ENCODE measurements at regions not wholly inside any gene's neighbourhood (a gene's known extent, or its start where the extent isn't known, plus 50 kb on each side); places are given as distances from the start of the nearest gene placed in this dataset.

- TF ChIP-seq POLR2AphosphoS5 (IDR thresholded peaks at IDR 0.05; ENCODE audit: low read depth, low read length) (no peak), POLR2A (IDR thresholded peaks at IDR 0.05; ENCODE audit: low read depth, low read length) (no peak), SPI1 (IDR thresholded peaks at IDR 0.05; ENCODE audit: low read depth, low read length) (no peak), TAF1 (IDR thresholded peaks at IDR 0.05; ENCODE audit: low read depth, low read length) (no peak), PAX5 (IDR thresholded peaks at IDR 0.05; ENCODE audit: insufficient read depth, low read length, severe bottlenecking) (no peak), POU2F2 (IDR thresholded peaks at IDR 0.05; ENCODE audit: low read depth, low read length) (no peak)
- no peak for FAIRE-seq
- DNase-seq (ENCODE audit: insufficient read length, low spot score), result no peak
Observed at GRCh38 chr14:21724090-21724973, 50.7 kb upstream of the OR4E1 start.

DNA sequence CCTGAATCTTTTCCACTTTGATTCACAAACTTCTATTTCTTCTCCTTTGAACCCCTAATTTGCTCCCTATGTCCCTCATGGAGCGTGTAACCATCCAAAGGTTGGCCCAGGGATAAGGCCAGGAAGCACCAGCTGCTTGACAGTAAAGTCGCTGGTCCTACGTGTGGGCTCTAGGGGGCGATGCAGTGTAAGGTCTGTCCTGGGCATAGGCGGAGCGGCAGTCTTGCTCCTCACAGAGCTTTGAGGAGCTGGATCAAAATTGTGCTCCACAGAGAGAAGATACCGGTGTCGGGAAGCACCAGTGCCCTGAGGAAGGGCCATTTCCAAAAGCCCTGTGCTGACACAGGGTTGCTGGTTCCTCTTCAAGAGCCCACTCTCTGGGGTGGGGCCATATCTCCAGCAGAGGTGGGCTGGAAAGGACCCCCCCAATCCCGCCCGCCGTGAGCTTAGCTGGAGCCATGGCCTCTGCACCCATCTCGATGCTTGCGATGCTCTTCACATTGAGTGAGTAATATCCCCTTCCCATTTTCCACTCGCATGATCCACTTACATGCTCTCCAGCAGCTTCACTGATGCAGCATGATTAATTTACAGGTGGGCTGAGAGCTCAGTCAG, 49.9 kb upstream of the OR4E1 start:
- TF ChIP-seq POU2F2 (IDR thresholded peaks at IDR 0.05; ENCODE audit: low read depth, low read length) (no peak), POLR2A (IDR thresholded peaks at IDR 0.05; ENCODE audit: low read depth, low read length) (no peak), TAF1 (IDR thresholded peaks at IDR 0.05; ENCODE audit: low read depth, low read length) (no peak), PAX5 (IDR thresholded peaks at IDR 0.05; ENCODE audit: insufficient read depth, low read length, severe bottlenecking) (no peak), SPI1 (IDR thresholded peaks at IDR 0.05; ENCODE audit: low read depth, low read length) (no peak), POLR2AphosphoS5 (IDR thresholded peaks at IDR 0.05; ENCODE audit: low read depth, low read length) (no peak)
- FAIRE-seq, result no peak

More for the DNA sequence above, 49.9 kb upstream of the OR4E1 start:
- no peak for DNase-seq (ENCODE audit: insufficient read length, low spot score)
